NB4 (cell line): ENCODE measurements at regions not wholly inside any gene's neighbourhood (a gene's known extent, or its start where the extent isn't known, plus 50 kb on each side); places are given as distances from the start of the nearest gene placed in this dataset.
"Not testable (repeated sequence)": the region's sequence is repeated elsewhere in the genome, so short reads cannot be mapped to it uniquely, and the experiment has no call there.

Source experiments
- MYC ChIP-seq: IDR thresholded peaks from 2 replicates; pipeline ENCODE4 v1.6.1; 2011; ENCODE audit warnings: low read depth, low read length
- POLR2A ChIP-seq: IDR thresholded peaks from 2 replicates; pipeline ENCODE4 v1.6.1; 2011; ENCODE audit warnings: mild to moderate bottlenecking; ENCODE audit not compliant: insufficient read length; ENCODE audit errors: extremely low read depth
- TF ChIP-seq, protein P1 (sequence below): IDR thresholded peaks from one replicate; pipeline ENCODE4 v1.5.1; 2012; ENCODE audit warnings: low read depth, low read length

DNA sequence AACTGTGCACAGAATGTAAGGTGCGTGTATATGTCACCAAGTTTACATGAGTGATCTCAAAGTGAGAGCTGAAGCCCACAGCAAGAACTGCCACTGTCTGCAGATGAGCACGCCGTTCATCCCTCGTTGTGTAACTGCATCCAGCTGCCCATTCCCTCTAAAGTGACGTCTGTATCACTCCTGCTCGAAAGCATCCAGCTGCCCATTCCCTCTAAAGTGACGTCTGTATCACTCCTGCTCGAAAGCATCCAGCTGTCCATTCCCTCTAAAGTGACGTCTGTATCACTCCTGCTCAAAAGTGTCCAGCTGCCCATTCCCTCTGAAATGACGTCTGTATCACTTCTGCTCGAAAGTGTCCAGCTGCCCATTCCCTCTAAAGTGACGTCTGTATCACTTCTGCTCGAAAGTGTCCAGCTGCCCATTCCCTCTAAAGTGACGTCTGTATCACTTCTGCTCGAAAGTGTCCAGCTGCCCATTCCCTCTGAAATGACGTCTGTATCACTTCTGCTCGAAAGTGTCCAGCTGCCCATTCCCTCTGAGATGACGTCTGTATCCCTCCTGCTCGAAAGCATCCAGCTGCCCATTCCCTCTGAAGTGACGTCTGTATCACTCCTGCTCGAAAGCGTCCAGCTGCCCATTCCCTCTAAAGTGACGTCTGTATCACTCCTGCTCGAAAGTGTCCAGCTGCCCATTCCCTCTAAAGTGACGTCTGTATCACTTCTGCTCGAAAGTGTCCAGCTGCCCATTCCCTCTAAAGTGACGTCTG, 871.4 kb downstream of the TRIML1 start:
- TF ChIP-seq, protein P1, sequence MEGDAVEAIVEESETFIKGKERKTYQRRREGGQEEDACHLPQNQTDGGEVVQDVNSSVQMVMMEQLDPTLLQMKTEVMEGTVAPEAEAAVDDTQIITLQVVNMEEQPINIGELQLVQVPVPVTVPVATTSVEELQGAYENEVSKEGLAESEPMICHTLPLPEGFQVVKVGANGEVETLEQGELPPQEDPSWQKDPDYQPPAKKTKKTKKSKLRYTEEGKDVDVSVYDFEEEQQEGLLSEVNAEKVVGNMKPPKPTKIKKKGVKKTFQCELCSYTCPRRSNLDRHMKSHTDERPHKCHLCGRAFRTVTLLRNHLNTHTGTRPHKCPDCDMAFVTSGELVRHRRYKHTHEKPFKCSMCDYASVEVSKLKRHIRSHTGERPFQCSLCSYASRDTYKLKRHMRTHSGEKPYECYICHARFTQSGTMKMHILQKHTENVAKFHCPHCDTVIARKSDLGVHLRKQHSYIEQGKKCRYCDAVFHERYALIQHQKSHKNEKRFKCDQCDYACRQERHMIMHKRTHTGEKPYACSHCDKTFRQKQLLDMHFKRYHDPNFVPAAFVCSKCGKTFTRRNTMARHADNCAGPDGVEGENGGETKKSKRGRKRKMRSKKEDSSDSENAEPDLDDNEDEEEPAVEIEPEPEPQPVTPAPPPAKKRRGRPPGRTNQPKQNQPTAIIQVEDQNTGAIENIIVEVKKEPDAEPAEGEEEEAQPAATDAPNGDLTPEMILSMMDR = not testable (repeated sequence)
- TF ChIP-seq POLR2A, MYC: not testable (repeated sequence)
